IMR-90 (cell line): ENCODE measurements at regions not wholly inside any gene's neighbourhood (a gene's known extent, or its start where the extent isn't known, plus 50 kb on each side); places are given as distances from the start of the nearest gene placed in this dataset.
"Not testable (repeated sequence)": the region's sequence is repeated elsewhere in the genome, so short reads cannot be mapped to it uniquely, and the experiment has no call there.

Experiments
- ATAC-seq: fragments of 200-7000 bp; cut with Tn5 transposase; 2 replicates; pipeline ENCODE4 v1.9.1; 2020; ENCODE audit warnings: low read depth, mild to moderate bottlenecking, moderate library complexity
- BruUV-seq: library from RNA; stranded (reverse); fragments of 400-500 nt; replicated peaks from 2 replicates; lab custom pipeline; 2021; lab: Mats Ljungman, UMichigan
- CTCF ChIA-PET: fragments of 300-600 bp; formaldehyde crosslinking; extraction: SDS; loops from one replicate; lab custom pipeline; 2021; ENCODE audit warnings: antibody characterized with exemption; lab: Yijun Ruan, JAX
- POLR2A ChIA-PET: fragments of 300-600 bp; sonication (Branson Sonifier 250); formaldehyde crosslinking; loops from one replicate; lab custom pipeline; 2022; ENCODE audit warnings: antibody characterized with exemption; ENCODE audit not compliant: unreplicated experiment; lab: Charles Lee
- DNase-seq: peaks from one replicate; pipeline ENCODE4 v3.0.0; 2013
- H2AFZ ChIP-seq: replicated peaks from 2 replicates; pipeline ENCODE3; 2013; ENCODE audit warnings: low read length, mild to moderate bottlenecking; ENCODE audit not compliant: poor library complexity
- H2AK5ac ChIP-seq: 2 replicates; pipeline ENCODE4 v1.6.1; 2013; ENCODE audit warnings: low read depth, low read length, inconsistent platforms
- H2AK9ac ChIP-seq: replicated peaks from 2 replicates; pipeline ENCODE3; 2013; ENCODE audit warnings: mild to moderate bottlenecking, low read depth, low read length, moderate library complexity; ENCODE audit not compliant: poor library complexity
- H2BK120ac ChIP-seq: 2 replicates; pipeline ENCODE4 v1.6.1; 2013; ENCODE audit warnings: low read depth, low read length, inconsistent platforms
- H2BK15ac ChIP-seq: 3 replicates; pipeline ENCODE4 v1.6.1; 2013; ENCODE audit warnings: low read depth, low read length, inconsistent platforms
- H2BK20ac ChIP-seq: 2 replicates; pipeline ENCODE4 v1.6.1; 2013; ENCODE audit warnings: low read depth, mild to moderate bottlenecking, inconsistent platforms, low read length, moderate library complexity
- H2BK5ac ChIP-seq: 2 replicates; pipeline ENCODE4 v1.6.1; 2013; ENCODE audit warnings: mild to moderate bottlenecking, low read depth, low read length, inconsistent platforms; ENCODE audit not compliant: poor library complexity, severe bottlenecking
- H3K14ac ChIP-seq: replicated peaks from 2 replicates; pipeline ENCODE4 v1.6.1; 2013; ENCODE audit warnings: low read depth, low read length, inconsistent platforms
- H3K18ac ChIP-seq: 2 replicates; pipeline ENCODE4 v1.6.1; 2013; ENCODE audit warnings: low read depth, low read length, control low read depth
- H3K23ac ChIP-seq: 2 replicates; pipeline ENCODE4 v1.6.1; 2013; ENCODE audit warnings: low read depth, low read length, inconsistent platforms
- H3K27ac ChIP-seq: 2 replicates; pipeline ENCODE4 v1.5.1; 2013; ENCODE audit warnings: mild to moderate bottlenecking, control low read depth, low read length; ENCODE audit not compliant: insufficient read depth
- H3K27me3 ChIP-seq: 2 replicates; pipeline ENCODE4 v1.6.1; 2013; ENCODE audit warnings: low read length; ENCODE audit not compliant: control insufficient read depth, insufficient read depth
- H3K36me3 ChIP-seq: 2 replicates; pipeline ENCODE4 v1.6.1; 2013; ENCODE audit warnings: low read length, mixed read lengths; ENCODE audit not compliant: control insufficient read depth, insufficient read depth
- H3K4ac ChIP-seq: 2 replicates; pipeline ENCODE4 v1.6.1; 2013; ENCODE audit warnings: low read depth, low read length, inconsistent platforms
- H3K4me1 ChIP-seq: 2 replicates; pipeline ENCODE4 v1.6.1; 2013; ENCODE audit warnings: low read length, mixed read lengths; ENCODE audit not compliant: control insufficient read depth, insufficient read depth
- H3K4me2 ChIP-seq: 2 replicates; pipeline ENCODE4 v1.6.1; 2013; ENCODE audit warnings: low read depth, mild to moderate bottlenecking, control low read depth, low read length, moderate library complexity
- H3K4me3 ChIP-seq: 2 replicates; pipeline ENCODE4 v1.5.1; 2013; ENCODE audit warnings: low read depth, mild to moderate bottlenecking, control low read depth, low read length, moderate library complexity; ENCODE audit not compliant: insufficient read depth
- H3K56ac ChIP-seq: 2 replicates; pipeline ENCODE4 v1.6.1; 2013; ENCODE audit warnings: low read length, inconsistent platforms; ENCODE audit not compliant: insufficient read depth; ENCODE audit errors: extremely low read depth
- H3K79me1 ChIP-seq, 2 experiments: 2 replicates each; pipeline ENCODE4 v1.6.1; 2013; ENCODE audit warnings: low read length in 2 of 2, inconsistent platforms in 1 of 2, low read depth in 1 of 2
- H3K9ac ChIP-seq: 2 replicates; pipeline ENCODE4 v1.6.1; 2013; ENCODE audit warnings: low read depth, low read length, control low read depth
- H3K9me1 ChIP-seq: 2 replicates; pipeline ENCODE4 v1.6.1; 2013; ENCODE audit warnings: low read length, inconsistent platforms; ENCODE audit not compliant: insufficient read depth
- H3K9me3 ChIP-seq: 2 replicates; pipeline ENCODE4 v1.6.1; 2013; ENCODE audit warnings: low read length; ENCODE audit not compliant: control insufficient read depth, insufficient read depth
- H4K20me1 ChIP-seq: 2 replicates; pipeline ENCODE4 v1.6.1; 2013; ENCODE audit warnings: low read length, inconsistent platforms; ENCODE audit not compliant: insufficient read depth
- H4K5ac ChIP-seq: 2 replicates; pipeline ENCODE4 v1.6.1; 2013; ENCODE audit warnings: mild to moderate bottlenecking, low read depth, low read length, control low read depth
- H4K8ac ChIP-seq, 2 experiments: 2 replicates each; pipeline ENCODE4 v1.6.1; 2013; ENCODE audit warnings: low read depth in 2 of 2, low read length in 2 of 2, control low read depth in 1 of 2, inconsistent platforms in 1 of 2
- H4K91ac ChIP-seq: 2 replicates; pipeline ENCODE4 v1.6.1; 2013; ENCODE audit warnings: low read depth, low read length, inconsistent platforms; ENCODE audit not compliant: insufficient read depth
- WGBS, 2 experiments: methylation state at CpG; one replicate each; pipeline versions ENCODE4 v1.1.5 to v1.1.7; 2013; ENCODE audit warnings: missing lambda C conversion rate in 2 of 2; ENCODE audit not compliant: insufficient read length in 1 of 2; ENCODE audit errors: extremely low coverage in 2 of 2; 5-methylcytosine and 5-hydroxymethylcytosine counted together
- dilution Hi-C: fragments of 300-500 bp; cut with HindIII; formaldehyde crosslinking; loops from one replicate; pipeline ENCODE4 v1.14.3; 2018; ENCODE audit warnings: low sequenced_read_pairs; ENCODE audit not compliant: unreplicated experiment
- in situ Hi-C: fragments of 300-500 bp; cut with MboI; formaldehyde crosslinking; loops from 3 replicates; pipeline ENCODE4 v1.14.3; 2019; ENCODE audit warnings: low sequenced_read_pairs, inconsistent platforms, mixed read lengths
- intact Hi-C: fragments of 100-400 bp; cut with micrococcal nuclease; formaldehyde crosslinking; loops from 2 replicates; pipeline ENCODE4 v1.10.0; 2022

- H4K20me1 ChIP-seq, H3K4ac ChIP-seq, H3K9me1 ChIP-seq, H2BK5ac ChIP-seq, H3K4me2 ChIP-seq, dilution Hi-C loops, H4K91ac ChIP-seq, H2AFZ ChIP-seq, H3K23ac ChIP-seq, H4K5ac ChIP-seq, H3K14ac ChIP-seq, H3K56ac ChIP-seq, H3K18ac ChIP-seq, H4K8ac ChIP-seq, ATAC-seq, H3K36me3 ChIP-seq, H3K9ac ChIP-seq, H3K27ac ChIP-seq, H2BK15ac ChIP-seq, POLR2A ChIA-PET, H3K4me3 ChIP-seq, DNase-seq, intact Hi-C loops, H2BK120ac ChIP-seq, H2AK9ac ChIP-seq, in situ Hi-C loops, H3K9me3 ChIP-seq, H2BK20ac ChIP-seq, H3K79me1 ChIP-seq, H3K27me3 ChIP-seq, H2AK5ac ChIP-seq, CTCF ChIA-PET, H3K4me1 ChIP-seq, BruUV-seq: not testable (repeated sequence)
- WGBS, 2 experiments, result no CpG with 5 or more reads among the region's 3 CpGs
Observed at GRCh38 chr2:87425717-87426116, 322.2 kb upstream of the PLGLB2 start.

DNA sequence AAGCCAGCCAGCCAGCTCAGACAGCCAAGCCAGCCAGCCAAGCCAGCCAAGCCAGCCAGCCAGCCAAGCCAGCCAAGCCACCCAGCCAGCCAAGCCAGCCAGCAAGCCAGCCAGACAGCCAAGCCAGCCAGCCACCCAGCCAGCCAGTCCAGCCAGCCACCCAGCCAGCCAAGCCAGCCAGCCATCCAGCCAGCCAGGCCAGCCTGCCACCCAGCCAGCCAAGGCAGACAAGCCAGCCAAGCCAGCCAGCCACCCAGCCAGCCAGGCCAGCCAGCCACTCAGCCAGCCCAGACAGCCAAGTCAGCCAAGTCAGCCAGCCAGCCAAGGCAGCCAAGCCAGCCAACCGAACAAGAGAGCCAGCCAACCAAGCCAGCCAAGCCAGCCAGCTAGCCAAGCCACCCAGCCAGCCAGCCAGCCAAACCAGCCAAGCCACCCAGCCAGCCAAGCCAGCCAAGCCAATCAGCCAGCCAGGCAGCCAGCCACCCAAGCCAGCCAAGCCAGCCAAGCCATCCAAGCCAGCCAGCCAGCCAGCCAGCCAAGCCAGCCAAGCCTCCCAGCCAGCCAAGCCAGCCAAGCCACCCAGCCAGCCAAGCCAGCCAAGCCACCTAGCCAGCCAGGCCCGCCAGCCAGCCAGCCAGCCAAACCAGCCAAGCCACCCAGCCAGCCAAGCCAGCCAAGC, 319.3 kb upstream of the PLGLB2 start:
- H3K9me3 ChIP-seq, in situ Hi-C loops, DNase-seq, intact Hi-C loops, H2BK20ac ChIP-seq, H4K20me1 ChIP-seq, H3K4ac ChIP-seq, H3K56ac ChIP-seq, POLR2A ChIA-PET, H2BK120ac ChIP-seq, H4K5ac ChIP-seq, H3K23ac ChIP-seq, H3K4me2 ChIP-seq, H4K8ac ChIP-seq, H3K4me3 ChIP-seq, BruUV-seq, H3K27me3 ChIP-seq, H2AK5ac ChIP-seq, H3K18ac ChIP-seq, ATAC-seq, H3K4me1 ChIP-seq, H2BK5ac ChIP-seq, H2BK15ac ChIP-seq, H3K9ac ChIP-seq, dilution Hi-C loops, H3K27ac ChIP-seq, H2AFZ ChIP-seq, H4K91ac ChIP-seq, CTCF ChIA-PET, H3K14ac ChIP-seq, H3K36me3 ChIP-seq, H2AK9ac ChIP-seq, H3K79me1 ChIP-seq, H3K9me1 ChIP-seq: not testable (repeated sequence)
- WGBS, 2 experiments, result no CpG with 5 or more reads among the region's 2 CpGs
